ENCODE measurements at regions not wholly inside any gene's neighbourhood (a gene's known extent, or its start where the extent isn't known, plus 50 kb on each side); places are given as distances from the start of the nearest gene placed in this dataset.

DNA sequence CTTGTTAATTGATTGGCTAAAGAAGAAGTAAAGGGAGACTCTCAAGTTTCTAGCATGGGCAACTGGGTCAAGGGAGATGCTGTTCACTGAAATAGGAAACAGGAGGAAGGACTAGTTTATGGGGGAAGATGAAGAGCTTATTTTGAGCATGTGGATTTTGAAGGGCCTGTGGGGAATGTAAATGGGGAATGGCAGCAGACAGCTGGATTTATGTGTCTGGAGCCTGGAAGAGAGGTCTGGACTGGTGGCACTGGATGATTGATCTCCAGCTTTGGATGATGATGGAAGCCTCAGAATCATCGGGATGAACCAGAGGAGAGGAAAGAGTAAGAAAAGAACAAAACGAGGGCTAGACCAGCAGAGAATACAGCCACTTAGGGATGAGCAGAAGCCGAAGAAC is 54.9 kb upstream of the ENAH start:
- DNase-seq, result no peak

DNA sequence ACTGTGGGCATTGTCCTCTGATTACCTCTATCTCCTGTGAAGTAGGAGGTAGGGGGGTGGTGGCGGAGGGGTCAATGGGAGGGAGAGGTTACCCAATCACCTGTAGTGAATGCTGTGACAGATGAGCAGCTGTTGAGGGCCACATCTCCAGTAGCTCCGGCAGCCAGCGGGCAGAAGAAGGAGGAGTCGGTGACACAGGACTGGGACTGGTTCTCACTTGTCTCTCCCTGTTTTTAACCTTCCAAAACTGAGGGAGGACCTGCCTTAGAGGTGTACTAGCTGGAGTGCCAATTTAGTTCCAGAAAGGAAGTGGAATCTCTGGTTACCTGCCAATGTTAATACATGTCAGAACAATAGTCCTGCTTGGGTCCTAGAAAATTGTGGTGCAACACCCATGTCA is 56.2 kb upstream of the ENAH start:
- no peak for DNase-seq

DNA sequence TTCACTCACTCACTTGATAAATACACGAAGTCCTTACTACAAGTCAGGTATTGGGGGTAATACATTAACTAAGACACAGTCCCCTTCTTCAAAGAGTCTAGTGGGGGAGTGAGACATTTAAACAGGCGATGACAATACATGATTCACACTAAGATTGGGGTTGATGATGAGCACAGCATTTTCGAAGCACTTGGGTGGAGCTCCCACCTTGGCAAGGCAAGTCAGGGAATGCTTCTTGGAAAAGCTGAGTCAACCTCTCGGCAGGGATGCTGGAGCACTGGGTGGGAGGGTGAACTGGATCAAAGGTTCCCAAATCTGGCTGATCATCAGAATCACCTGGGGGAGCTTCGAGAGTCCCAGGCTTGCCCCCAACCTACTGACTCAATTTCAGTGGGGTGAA is 57.9 kb upstream of the ENAH start:
- peak; percentile 74 for DNase-seq

DNA sequence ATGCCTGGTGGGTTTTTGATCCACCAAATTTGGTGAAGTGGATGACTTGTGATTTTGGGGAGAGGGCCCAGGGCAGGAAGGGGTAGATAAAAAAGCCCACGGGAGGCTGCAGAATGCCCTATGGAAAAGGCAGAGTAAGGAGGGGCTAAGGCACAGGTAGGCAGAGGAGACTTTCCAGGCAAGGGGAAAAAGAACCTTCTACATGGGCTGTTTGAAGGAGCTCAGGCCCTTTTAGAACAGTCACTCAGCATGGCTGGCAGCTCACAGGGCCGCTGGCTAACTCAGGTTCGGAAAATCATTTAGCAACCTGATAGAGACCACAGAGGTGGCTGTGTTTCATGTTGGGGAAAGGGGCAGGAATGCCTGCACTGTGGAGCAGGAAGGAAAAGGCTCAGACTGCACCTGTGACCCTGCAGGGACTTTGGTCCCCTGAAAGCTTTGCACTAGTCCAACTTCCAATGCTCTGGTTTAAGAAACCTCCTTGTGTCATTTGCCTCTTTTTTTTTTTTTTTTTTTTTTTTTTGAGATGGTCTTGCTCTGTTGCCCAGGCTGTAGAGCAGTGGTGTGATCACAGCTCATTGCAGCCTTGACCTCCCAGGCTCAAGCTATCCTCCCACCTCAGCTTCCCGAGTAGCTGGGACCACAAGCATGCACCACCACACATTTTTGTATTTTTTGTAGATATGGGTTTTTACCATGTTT is 58.5 kb upstream of the ENAH start:
- DNase-seq, result no peak

DNA sequence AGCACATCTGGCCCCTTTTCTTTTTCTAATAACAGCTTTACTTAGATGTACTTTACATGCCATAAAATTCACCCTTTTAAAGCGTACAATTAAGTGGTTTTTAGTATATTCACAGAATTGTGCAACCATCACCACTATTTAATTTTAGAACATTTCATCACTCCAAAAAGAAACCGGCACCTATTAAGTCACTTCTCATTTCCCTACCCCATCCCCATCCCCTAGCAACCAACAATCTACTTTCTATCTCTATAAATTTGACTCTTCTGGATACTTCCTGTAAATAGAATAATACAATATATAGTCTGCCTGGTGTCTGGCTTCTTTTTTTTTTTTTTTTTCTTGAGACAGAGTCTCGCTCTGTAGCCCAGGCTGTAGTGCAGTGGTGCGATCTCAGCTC is 59.5 kb upstream of the ENAH start:
- peak; percentile 68 for DNase-seq

DNA sequence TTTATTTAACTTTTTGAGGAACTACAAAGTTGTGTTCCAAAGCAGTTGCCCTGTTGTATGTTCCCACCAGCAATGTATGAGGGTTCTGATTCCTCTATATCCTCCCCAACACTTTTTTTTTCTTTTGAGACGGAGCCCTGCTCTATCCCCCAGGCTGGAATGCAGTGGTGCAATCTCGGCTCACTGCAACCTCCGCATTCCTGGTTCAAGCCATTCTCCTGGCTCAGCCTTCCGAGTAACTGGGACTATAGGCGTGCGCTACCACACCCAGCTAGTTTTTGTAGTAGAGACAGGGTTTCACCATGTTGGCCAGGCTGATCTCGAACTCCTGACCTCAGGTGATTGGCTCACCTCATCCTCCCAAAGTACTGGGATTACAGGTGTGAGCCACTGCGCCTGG is 60.4 kb upstream of the ENAH start:
- DNase-seq, result no peak

DNA sequence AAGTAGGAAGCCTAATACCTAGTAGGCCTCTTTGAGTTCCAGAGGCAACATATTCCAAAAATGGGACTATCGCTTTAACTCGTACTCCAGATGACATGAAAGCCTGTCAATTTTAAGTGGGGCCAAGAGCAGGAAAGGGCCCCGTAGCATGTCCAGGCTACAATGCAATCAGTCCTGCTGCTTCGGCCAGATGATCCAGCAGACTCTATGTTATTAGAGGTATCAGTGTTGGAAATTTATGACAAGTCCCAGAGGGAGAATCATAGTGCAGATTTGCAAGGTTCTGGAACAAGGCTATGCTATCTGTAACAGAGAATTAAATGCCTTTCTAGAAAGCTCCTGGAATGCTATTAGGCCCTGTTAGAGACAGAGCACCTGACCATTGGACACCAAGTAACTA is 56.7 kb upstream of the SRP9 start:
- no peak for DNase-seq

DNA sequence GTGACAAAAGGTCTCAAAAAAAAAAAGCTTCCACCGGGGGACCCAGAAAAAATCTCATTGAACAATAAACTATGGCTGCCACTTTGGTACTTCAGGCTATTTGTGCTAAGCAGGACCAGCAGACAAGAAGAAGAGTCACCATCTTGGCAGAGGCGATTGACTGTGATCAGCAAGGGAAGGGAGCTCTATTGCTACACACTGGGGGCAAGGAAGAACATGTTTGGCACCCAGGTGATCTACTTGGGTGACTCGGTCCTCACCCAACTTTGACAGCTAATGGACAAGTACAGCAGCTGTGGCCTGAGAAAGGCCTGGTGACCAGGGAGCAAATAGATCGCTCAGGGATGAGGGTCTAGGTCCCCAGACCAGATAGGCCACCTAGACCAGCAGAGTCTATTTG is 53.4 kb upstream of the SRP9 start:
- DNase-seq, result no peak

Measured in fibroblast of skin of right quadriceps (primary cell).